DMS114 treated with DMSO at 0.1 percent for 48 hours (cell line): ENCODE measurements at regions not wholly inside any gene's neighbourhood (a gene's known extent, or its start where the extent isn't known, plus 50 kb on each side); places are given as distances from the start of the nearest gene placed in this dataset.
A peak's percentile ranks its signal among the peaks of the same experiment; 100 is the strongest.

ENCODE experiments used
- DNase-seq: peaks from one replicate; lab custom pipeline; 2025; ENCODE audit not compliant: unreplicated experiment; lab: John Stamatoyannopoulos, UW

GRCh38 chr10:29760138-29760900 is 125.5 kb upstream of the SVIL start:
- no peak for DNase-seq

GRCh38 chr10:29757551-29758297 is 123.0 kb upstream of the SVIL start:
- no peak for DNase-seq

- no peak for DNase-seq
Observed at GRCh38 chr10:29756451-29756850, 121.7 kb upstream of the SVIL start.

- DNase-seq: no peak
Observed at GRCh38 chr10:29753283-29753682, 118.5 kb upstream of the SVIL start.

GRCh38 chr10:29751684-29752083 is 116.9 kb upstream of the SVIL start:
- no peak for DNase-seq

GRCh38 chr10:29751240-29751639 is 116.5 kb upstream of the SVIL start:
- DNase-seq: no peak

- DNase-seq: no peak
Observed at GRCh38 chr10:29749150-29749549, 114.4 kb upstream of the SVIL start.

- DNase-seq: no peak
Observed at GRCh38 chr10:29748109-29748650, 113.4 kb upstream of the SVIL start.

- no peak for DNase-seq
Observed at GRCh38 chr10:29746080-29746797, 111.5 kb upstream of the SVIL start.

GRCh38 chr10:29740981-29741545 is 106.3 kb upstream of the SVIL start:
- no peak for DNase-seq

GRCh38 chr10:29738341-29738740 is 103.6 kb upstream of the SVIL start:
- DNase-seq: no peak

- DNase-seq: no peak
Observed at GRCh38 chr10:29737074-29737593, 102.4 kb upstream of the SVIL start.

GRCh38 chr10:29736366-29737073 is 101.7 kb upstream of the SVIL start:
- DNase-seq: no peak

GRCh38 chr10:29735628-29736365 is 101.0 kb upstream of the SVIL start:
- peak; percentile 24 for DNase-seq

- peak; percentile 12 for DNase-seq
Observed at GRCh38 chr10:29734962-29735627, 100.3 kb upstream of the SVIL start.

- no peak for DNase-seq
Observed at GRCh38 chr10:29734640-29734961, 99.8 kb upstream of the SVIL start.

- no peak for DNase-seq
Observed at GRCh38 chr10:29733323-29733722, 98.6 kb upstream of the SVIL start.

- DNase-seq: no peak
Observed at GRCh38 chr10:29732918-29733317, 98.1 kb upstream of the SVIL start.

GRCh38 chr10:29731760-29732159 is 97.0 kb upstream of the SVIL start:
- DNase-seq: no peak
